ENCODE measurements at regions not wholly inside any gene's neighbourhood (a gene's known extent, or its start where the extent isn't known, plus 50 kb on each side); places are given as distances from the start of the nearest gene placed in this dataset.

DNA sequence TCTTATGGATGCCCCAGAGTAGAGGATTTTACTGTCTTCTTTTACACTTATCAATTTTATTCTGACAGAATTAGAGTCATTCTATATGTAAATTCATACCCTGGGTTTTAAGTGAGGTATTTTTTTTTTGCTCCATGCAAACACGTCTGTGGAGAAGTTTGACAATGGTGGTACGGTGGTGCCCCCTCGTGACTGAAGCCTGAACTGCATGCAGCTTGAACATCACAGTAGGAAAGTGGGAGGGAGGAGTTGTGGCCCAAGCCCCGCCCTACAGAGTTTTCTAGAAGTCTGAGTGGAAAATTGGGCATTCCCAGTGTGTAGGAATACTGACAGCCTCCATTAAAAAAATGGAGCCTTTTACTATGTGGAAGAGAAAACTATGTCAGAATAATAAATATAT is 73.3 kb upstream of the RAB40AL start:
- no peak for TF ChIP-seq POLR2AphosphoS5 (IDR thresholded peaks at IDR 0.05; ENCODE audit: low read depth, low read length)
- no peak for TF ChIP-seq POLR2A (IDR thresholded peaks at IDR 0.05; ENCODE audit: low read depth, low read length)
- no peak for TF ChIP-seq SPI1 (IDR thresholded peaks at IDR 0.05; ENCODE audit: low read depth, low read length)
- TF ChIP-seq PAX5 (IDR thresholded peaks at IDR 0.05; ENCODE audit: insufficient read depth, low read length, severe bottlenecking) = no peak
- TF ChIP-seq TAF1 (IDR thresholded peaks at IDR 0.05; ENCODE audit: low read depth, low read length) = no peak
